SH-SY5Y (cell line): ENCODE measurements at regions not wholly inside any gene's neighbourhood (a gene's known extent, or its start where the extent isn't known, plus 50 kb on each side); places are given as distances from the start of the nearest gene placed in this dataset.

Experiments used
- GATA2 ChIP-seq: IDR thresholded peaks from 2 replicates; pipeline ENCODE4 v1.6.1; 2011; ENCODE audit warnings: mild to moderate bottlenecking, low read depth, low read length
- GATA3 ChIP-seq: IDR thresholded peaks from 2 replicates; pipeline ENCODE4 v1.6.1; 2011; ENCODE audit warnings: low read depth, mild to moderate bottlenecking, low read length, moderate library complexity

- no peak for TF ChIP-seq GATA2
- TF ChIP-seq GATA3: no peak
Measured at GRCh38 chr1:200230671-200231070, 179.2 kb downstream of the ZNF281 start.
